H1 (cell line): ENCODE measurements at regions not wholly inside any gene's neighbourhood (a gene's known extent, or its start where the extent isn't known, plus 50 kb on each side); places are given as distances from the start of the nearest gene placed in this dataset.

Experiments
- BRCA1 ChIP-seq: IDR thresholded peaks from 2 replicates; pipeline ENCODE4 v1.6.1; 2012; ENCODE audit warnings: low read depth, low read length, improper control_type of control experiment
- CEBPB ChIP-seq: IDR thresholded peaks from 2 replicates; pipeline ENCODE4 v1.6.1; 2012; ENCODE audit warnings: low read depth, low read length
- CREB1 ChIP-seq: IDR thresholded peaks from 2 replicates; pipeline ENCODE4 v1.6.1; 2012; ENCODE audit warnings: inconsistent platforms
- CTCF ChIP-seq, 3 experiments: IDR thresholded peaks; 1 replicate in 2 of 3; 2 replicates in 1 of 3; pipeline versions ENCODE4 v1.5.1 to v1.6.1; 2011; ENCODE audit warnings: low read length in 3 of 3, mild to moderate bottlenecking in 3 of 3, inconsistent platforms in 2 of 3, low read depth in 1 of 3, moderate library complexity in 1 of 3; ENCODE audit not compliant: insufficient read depth in 1 of 3; ENCODE audit errors: control extremely low read depth in 1 of 3
- JUND ChIP-seq: IDR thresholded peaks from 2 replicates; pipeline ENCODE4 v1.6.1; 2011; ENCODE audit warnings: mild to moderate bottlenecking, improper control_type of control experiment, low read length
- MAX ChIP-seq: IDR thresholded peaks from 2 replicates; pipeline ENCODE4 v1.6.1; 2012; ENCODE audit warnings: inconsistent platforms
- POLR2A ChIP-seq, 2 experiments: IDR thresholded peaks; 1 replicate in 1 of 2; 2 replicates in 1 of 2; pipeline ENCODE4 v1.6.1; 2011; ENCODE audit warnings: low read depth in 2 of 2, low read length in 2 of 2, mild to moderate bottlenecking in 2 of 2; ENCODE audit errors: control extremely low read depth in 1 of 2
- RAD21 ChIP-seq, 2 experiments: IDR thresholded peaks in 1 of 2; conservative IDR thresholded peaks in 1 of 2; 2 replicates each; pipeline ENCODE4 v1.6.1; 2011; ENCODE audit warnings: low read depth in 2 of 2, low read length in 2 of 2, improper control_type of control experiment in 1 of 2, inconsistent platforms in 1 of 2, mild to moderate bottlenecking in 1 of 2, moderate library complexity in 1 of 2
- RBBP5 ChIP-seq: IDR thresholded peaks from 2 replicates; pipeline ENCODE4 v1.7.1; 2012; ENCODE audit warnings: low read depth, mild to moderate bottlenecking, inconsistent platforms, low read length, moderate library complexity, borderline replicate concordance
- SUZ12 ChIP-seq: fragments of 200-600 bp; sonication (generic); IDR thresholded peaks from 2 replicates; pipeline ENCODE4 v1.6.1; 2012; ENCODE audit warnings: mild to moderate bottlenecking, inconsistent platforms, low read length, moderate library complexity, mixed read lengths
- TAF1 ChIP-seq: IDR thresholded peaks from 2 replicates; pipeline ENCODE4 v1.6.1; 2011; ENCODE audit warnings: mild to moderate bottlenecking, low read depth, low read length
- TBP ChIP-seq: IDR thresholded peaks from 2 replicates; pipeline ENCODE4 v1.6.1; 2011; ENCODE audit warnings: low read depth, low read length, improper control_type of control experiment
- USF2 ChIP-seq: IDR thresholded peaks from 2 replicates; pipeline ENCODE4 v1.6.1; 2011; ENCODE audit warnings: low read length, improper control_type of control experiment
- YY1 ChIP-seq: IDR thresholded peaks from 2 replicates; pipeline ENCODE4 v1.6.1; 2011; ENCODE audit warnings: low read depth, mild to moderate bottlenecking, low read length

GRCh38 chr2:199055336-199055735 lies 402.4 kb downstream of the SATB2 start:
- TF ChIP-seq POLR2A (IDR thresholded peaks at IDR 0.05; ENCODE audit: control extremely low read depth in 1 of 2, low read depth in 2 of 2, low read length in 2 of 2) (no peak), CEBPB (no peak), MAX (no peak), CTCF (IDR thresholded peaks at IDR 0.05; ENCODE audit: control extremely low read depth in 1 of 3, insufficient read depth in 1 of 3, low read depth in 1 of 3, low read length in 3 of 3) (no peak), CREB1 (no peak), SUZ12 (no peak), BRCA1 (no peak), TBP (no peak), TAF1 (no peak), RAD21 (IDR thresholded peaks at IDR 0.05 in 1 of 2, conservative IDR thresholded peaks at IDR 0.05 in 1 of 2; ENCODE audit: low read depth in 2 of 2, low read length in 2 of 2) (no peak), YY1 (no peak), RBBP5 (no peak), JUND (no peak), USF2 (no peak)
